ENCODE measurements at regions not wholly inside any gene's neighbourhood (a gene's known extent, or its start where the extent isn't known, plus 50 kb on each side); places are given as distances from the start of the nearest gene placed in this dataset.

GRCh38 chr6:4281341-4282293 is 146.2 kb upstream of the ECI2 start:
- Mint-ChIP-seq H3K4me3 (peak overlapping the region; percentile 28), H3K27ac (no peak overlapping the region), H3K27me3 (peaks cover 22% of the 10 kb centered on the region), H3K36me3 (ENCODE audit: low read depth) (no peaks in the 10 kb centered on the region), H3K4me1 (peaks cover 4% of the 10 kb centered on the region), H3K9me3 (no peaks in the 10 kb centered on the region)
- DNase-seq: no peak
- intact Hi-C loops (cut with micrococcal nuclease): no loop called here

GRCh38 chr6:4280707-4281106 is 145.3 kb upstream of the ECI2 start:
- intact Hi-C loops (cut with micrococcal nuclease): no loop called here
- Mint-ChIP-seq H3K36me3 (ENCODE audit: low read depth) (no peaks in the 10 kb centered on the region), H3K27ac (no peak overlapping the region), H3K9me3 (no peaks in the 10 kb centered on the region), H3K27me3 (peaks cover 22% of the 10 kb centered on the region), H3K4me1 (peaks cover 4% of the 10 kb centered on the region), H3K4me3 (no peak overlapping the region)
- DNase-seq: no peak

GRCh38 chr6:4280031-4280430 is 144.7 kb upstream of the ECI2 start:
- H3K27me3 Mint-ChIP-seq: peaks cover 22% of the 10 kb centered on the region
- no peak overlapping the region for H3K4me3 Mint-ChIP-seq
- peaks cover 4% of the 10 kb centered on the region for H3K4me1 Mint-ChIP-seq
- H3K36me3 Mint-ChIP-seq (ENCODE audit: low read depth): no peaks in the 10 kb centered on the region
- no peak for DNase-seq
- H3K9me3 Mint-ChIP-seq: no peaks in the 10 kb centered on the region
- intact Hi-C loops (cut with micrococcal nuclease): no loop called here
- H3K27ac Mint-ChIP-seq: no peak overlapping the region

GRCh38 chr6:4274382-4275082 is 139.2 kb upstream of the ECI2 start:
- H3K4me3 Mint-ChIP-seq: no peak overlapping the region
- intact Hi-C loops (cut with micrococcal nuclease): no loop called here
- no peaks in the 10 kb centered on the region for H3K36me3 Mint-ChIP-seq (ENCODE audit: low read depth)
- DNase-seq: no peak
- H3K27me3 Mint-ChIP-seq: peaks cover 2% of the 10 kb centered on the region
- H3K9me3 Mint-ChIP-seq: no peaks in the 10 kb centered on the region
- no peaks in the 10 kb centered on the region for H3K4me1 Mint-ChIP-seq
- H3K27ac Mint-ChIP-seq: no peak overlapping the region

GRCh38 chr6:4272996-4273395 is 137.6 kb upstream of the ECI2 start:
- H3K4me3 Mint-ChIP-seq: no peak overlapping the region
- H3K27me3 Mint-ChIP-seq: no peaks in the 10 kb centered on the region
- no peak overlapping the region for H3K27ac Mint-ChIP-seq
- no peaks in the 10 kb centered on the region for H3K9me3 Mint-ChIP-seq
- H3K36me3 Mint-ChIP-seq (ENCODE audit: low read depth): no peaks in the 10 kb centered on the region
- intact Hi-C loops (cut with micrococcal nuclease): no loop called here
- H3K4me1 Mint-ChIP-seq: no peaks in the 10 kb centered on the region
- DNase-seq: no peak

- Mint-ChIP-seq H3K27ac (no peak overlapping the region), H3K4me3 (no peak overlapping the region), H3K9me3 (no peaks in the 10 kb centered on the region), H3K4me1 (no peaks in the 10 kb centered on the region), H3K36me3 (ENCODE audit: low read depth) (no peaks in the 10 kb centered on the region), H3K27me3 (no peaks in the 10 kb centered on the region)
- DNase-seq: no peak
- intact Hi-C loops (cut with micrococcal nuclease): no loop called here
Measured at GRCh38 chr6:4271761-4272470, 136.5 kb upstream of the ECI2 start.

GRCh38 chr6:4270776-4271175 is 135.4 kb upstream of the ECI2 start:
- no peak for DNase-seq
- H3K4me3 Mint-ChIP-seq: no peak overlapping the region
- no peaks in the 10 kb centered on the region for H3K9me3 Mint-ChIP-seq
- no peaks in the 10 kb centered on the region for H3K36me3 Mint-ChIP-seq (ENCODE audit: low read depth)
- intact Hi-C loops (cut with micrococcal nuclease): no loop called here
- H3K4me1 Mint-ChIP-seq: no peaks in the 10 kb centered on the region
- H3K27ac Mint-ChIP-seq: no peak overlapping the region
- peaks cover 5% of the 10 kb centered on the region for H3K27me3 Mint-ChIP-seq

GRCh38 chr6:4270001-4270400 is 134.6 kb upstream of the ECI2 start:
- no peak for DNase-seq
- Mint-ChIP-seq H3K36me3 (ENCODE audit: low read depth) (no peaks in the 10 kb centered on the region), H3K4me1 (no peaks in the 10 kb centered on the region), H3K4me3 (no peak overlapping the region), H3K9me3 (no peaks in the 10 kb centered on the region), H3K27me3 (peaks cover 5% of the 10 kb centered on the region), H3K27ac (no peak overlapping the region)
- intact Hi-C loops (cut with micrococcal nuclease): no loop called here

- Mint-ChIP-seq H3K36me3 (ENCODE audit: low read depth) (no peaks in the 10 kb centered on the region), H3K9me3 (no peaks in the 10 kb centered on the region), H3K27ac (no peak overlapping the region), H3K27me3 (peaks cover 5% of the 10 kb centered on the region), H3K4me1 (no peaks in the 10 kb centered on the region), H3K4me3 (no peak overlapping the region)
- DNase-seq: no peak
- intact Hi-C loops (cut with micrococcal nuclease): no loop called here
Measured at GRCh38 chr6:4268171-4268570, 132.8 kb upstream of the ECI2 start.

GRCh38 chr6:4265740-4266139 is 130.4 kb upstream of the ECI2 start:
- no peak for DNase-seq
- Mint-ChIP-seq H3K4me3 (no peak overlapping the region), H3K27me3 (peaks cover 5% of the 10 kb centered on the region), H3K4me1 (no peaks in the 10 kb centered on the region), H3K9me3 (no peaks in the 10 kb centered on the region), H3K36me3 (ENCODE audit: low read depth) (no peaks in the 10 kb centered on the region), H3K27ac (no peak overlapping the region)
- intact Hi-C loops (cut with micrococcal nuclease): no loop called here

- Mint-ChIP-seq H3K4me3 (no peak overlapping the region), H3K9me3 (no peaks in the 10 kb centered on the region), H3K36me3 (ENCODE audit: low read depth) (no peaks in the 10 kb centered on the region), H3K27me3 (peaks cover 5% of the 10 kb centered on the region), H3K27ac (no peak overlapping the region), H3K4me1 (no peaks in the 10 kb centered on the region)
- no peak for DNase-seq
- intact Hi-C loops (cut with micrococcal nuclease): no loop called here
Measured at GRCh38 chr6:4264601-4265000, 129.2 kb upstream of the ECI2 start.

- intact Hi-C loops (cut with micrococcal nuclease): no loop called here
- no peaks in the 10 kb centered on the region for H3K9me3 Mint-ChIP-seq
- H3K36me3 Mint-ChIP-seq (ENCODE audit: low read depth): no peaks in the 10 kb centered on the region
- no peaks in the 10 kb centered on the region for H3K4me1 Mint-ChIP-seq
- peaks cover 5% of the 10 kb centered on the region for H3K27me3 Mint-ChIP-seq
- no peak overlapping the region for H3K4me3 Mint-ChIP-seq
- H3K27ac Mint-ChIP-seq: no peak overlapping the region
- no peak for DNase-seq
Measured at GRCh38 chr6:4264081-4264480, 128.7 kb upstream of the ECI2 start.

- Mint-ChIP-seq H3K9me3 (no peaks in the 10 kb centered on the region), H3K4me1 (no peaks in the 10 kb centered on the region), H3K36me3 (ENCODE audit: low read depth) (no peaks in the 10 kb centered on the region), H3K27me3 (peaks cover 5% of the 10 kb centered on the region), H3K4me3 (no peak overlapping the region), H3K27ac (no peak overlapping the region)
- intact Hi-C loops (cut with micrococcal nuclease): no loop called here
- DNase-seq: no peak
Measured at GRCh38 chr6:4262526-4262925, 127.2 kb upstream of the ECI2 start.

- no peaks in the 10 kb centered on the region for H3K9me3 Mint-ChIP-seq
- H3K27me3 Mint-ChIP-seq: no peaks in the 10 kb centered on the region
- no peaks in the 10 kb centered on the region for H3K4me1 Mint-ChIP-seq
- no peak for DNase-seq
- no peak overlapping the region for H3K4me3 Mint-ChIP-seq
- intact Hi-C loops (cut with micrococcal nuclease): no loop called here
- H3K27ac Mint-ChIP-seq: no peak overlapping the region
- no peaks in the 10 kb centered on the region for H3K36me3 Mint-ChIP-seq (ENCODE audit: low read depth)
Measured at GRCh38 chr6:4259391-4259790, 124.0 kb upstream of the ECI2 start.
